Activated naive CD8-positive, alpha-beta T cell treated with anti-CD3 and anti-CD28 coated beads, Interleukin-2, amount 10 ng/mL, durations not matched to agents 7 days and 5 days (primary cell): ENCODE measurements at regions not wholly inside any gene's neighbourhood (a gene's known extent, or its start where the extent isn't known, plus 50 kb on each side); places are given as distances from the start of the nearest gene placed in this dataset.

Experiments
- ATAC-seq: fragments of 150-1000 bp; cut with Tn5 transposase; one replicate; pipeline ENCODE4 v1.10.0; 2021; ENCODE audit warnings: low read depth, moderate library complexity
- POLR2A ChIA-PET: fragments of 350-600 bp; sonication (Branson Sonifier 250); formaldehyde crosslinking; loops from one replicate; lab custom pipeline; 2021; ENCODE audit warnings: antibody characterized with exemption; lab: Charles Lee
- DNase-seq: peaks from one replicate; pipeline ENCODE4 v3.0.0; 2021
- H3K27ac Mint-ChIP-seq: one replicate; pipeline ENCODE4 v1.8.0; 2022; ENCODE audit warnings: mild to moderate bottlenecking, mixed read lengths
- H3K27me3 Mint-ChIP-seq: one replicate; pipeline ENCODE4 v1.8.0; 2022; ENCODE audit warnings: mild to moderate bottlenecking, moderate library complexity, mixed read lengths
- H3K36me3 Mint-ChIP-seq: one replicate; pipeline ENCODE4 v1.8.0; 2021; ENCODE audit warnings: mild to moderate bottlenecking, mixed read lengths
- H3K4me1 Mint-ChIP-seq: one replicate; pipeline ENCODE4 v1.8.0; 2021; ENCODE audit warnings: mixed read lengths
- H3K4me3 Mint-ChIP-seq: one replicate; pipeline ENCODE4 v1.8.0; 2022; ENCODE audit warnings: mild to moderate bottlenecking, moderate library complexity, mixed read lengths
- H3K9me3 Mint-ChIP-seq: one replicate; pipeline ENCODE4 v1.8.0; 2021; ENCODE audit warnings: mixed read lengths

- ATAC-seq, result no peak
- no peak overlapping the region for H3K4me3 Mint-ChIP-seq
- peaks cover 4% of the 10 kb centered on the region for H3K27me3 Mint-ChIP-seq
- H3K27ac Mint-ChIP-seq, result no peak overlapping the region
- POLR2A ChIA-PET, result no interaction called here
- peaks cover 6% of the 10 kb centered on the region for H3K4me1 Mint-ChIP-seq
- no peak for DNase-seq
- H3K9me3 Mint-ChIP-seq, result no peaks in the 10 kb centered on the region
- no peaks in the 10 kb centered on the region for H3K36me3 Mint-ChIP-seq
These were observed 78.0 kb upstream of the MDM1 start for GRCh38 chr12:68410018-68410660.

GRCh38 chr12:68411371-68411770 is 79.2 kb upstream of the MDM1 start:
- Mint-ChIP-seq H3K4me3 (no peak overlapping the region), H3K27me3 (no peaks in the 10 kb centered on the region), H3K36me3 (no peaks in the 10 kb centered on the region), H3K9me3 (no peaks in the 10 kb centered on the region), H3K4me1 (peaks cover 4% of the 10 kb centered on the region), H3K27ac (no peak overlapping the region)
- ATAC-seq, result no peak
- POLR2A ChIA-PET, result no interaction called here
- DNase-seq, result no peak

GRCh38 chr12:68414988-68415387 is 82.8 kb upstream of the MDM1 start:
- H3K4me3 Mint-ChIP-seq, result no peak overlapping the region
- H3K27ac Mint-ChIP-seq, result no peak overlapping the region
- no peaks in the 10 kb centered on the region for H3K36me3 Mint-ChIP-seq
- no peaks in the 10 kb centered on the region for H3K27me3 Mint-ChIP-seq
- H3K9me3 Mint-ChIP-seq, result no peaks in the 10 kb centered on the region
- POLR2A ChIA-PET, result no interaction called here
- ATAC-seq, result no peak
- H3K4me1 Mint-ChIP-seq, result peaks cover 8% of the 10 kb centered on the region
- DNase-seq, result no peak

- no peak overlapping the region for H3K4me3 Mint-ChIP-seq
- POLR2A ChIA-PET, result no interaction called here
These were observed 84.2 kb upstream of the MDM1 start for GRCh38 chr12:68416350-68416749.

GRCh38 chr12:68416826-68417225 is 84.7 kb upstream of the MDM1 start:
- DNase-seq, result no peak
- H3K27me3 Mint-ChIP-seq, result no peaks in the 10 kb centered on the region
- POLR2A ChIA-PET, result no interaction called here
- H3K27ac Mint-ChIP-seq, result no peak overlapping the region
- ATAC-seq, result no peak
- no peak overlapping the region for H3K4me3 Mint-ChIP-seq
- H3K9me3 Mint-ChIP-seq, result no peaks in the 10 kb centered on the region
- no peaks in the 10 kb centered on the region for H3K36me3 Mint-ChIP-seq
- peaks cover 6% of the 10 kb centered on the region for H3K4me1 Mint-ChIP-seq

More at GRCh38 chr12:68416350-68416749, 84.2 kb upstream of the MDM1 start:
- no peak for DNase-seq
- no peak for ATAC-seq
- H3K9me3 Mint-ChIP-seq, result no peaks in the 10 kb centered on the region
- H3K27ac Mint-ChIP-seq, result no peak overlapping the region
- H3K36me3 Mint-ChIP-seq, result no peaks in the 10 kb centered on the region
- H3K27me3 Mint-ChIP-seq, result no peaks in the 10 kb centered on the region
- H3K4me1 Mint-ChIP-seq, result peaks cover 6% of the 10 kb centered on the region

GRCh38 chr12:68418137-68418460 is 85.9 kb upstream of the MDM1 start:
- no peak for ATAC-seq
- Mint-ChIP-seq H3K9me3 (no peaks in the 10 kb centered on the region), H3K27ac (no peak overlapping the region), H3K4me1 (peaks cover 9% of the 10 kb centered on the region), H3K4me3 (no peak overlapping the region), H3K36me3 (no peaks in the 10 kb centered on the region), H3K27me3 (no peaks in the 10 kb centered on the region)
- no peak for DNase-seq
- POLR2A ChIA-PET, result no interaction called here

- no peak overlapping the region for H3K4me3 Mint-ChIP-seq
These were observed 88.3 kb upstream of the MDM1 start for GRCh38 chr12:68420225-68421010.

GRCh38 chr12:68422159-68422558 is 90.0 kb upstream of the MDM1 start:
- DNase-seq, result no peak
- Mint-ChIP-seq H3K4me1 (peaks cover 9% of the 10 kb centered on the region), H3K27ac (peak overlapping the region; percentile 19), H3K27me3 (no peaks in the 10 kb centered on the region), H3K4me3 (no peak overlapping the region), H3K36me3 (no peaks in the 10 kb centered on the region), H3K9me3 (no peaks in the 10 kb centered on the region)
- ATAC-seq, result no peak
- POLR2A ChIA-PET, result no interaction called here

More at GRCh38 chr12:68420225-68421010, 88.3 kb upstream of the MDM1 start:
- Mint-ChIP-seq H3K4me1 (peaks cover 9% of the 10 kb centered on the region), H3K27me3 (no peaks in the 10 kb centered on the region), H3K36me3 (no peaks in the 10 kb centered on the region), H3K9me3 (no peaks in the 10 kb centered on the region), H3K27ac (no peak overlapping the region)
- ATAC-seq (no peak), DNase-seq (no peak)
- POLR2A ChIA-PET, result no interaction called here

GRCh38 chr12:68422956-68423574 is 90.9 kb upstream of the MDM1 start:
- Mint-ChIP-seq H3K27ac (no peak overlapping the region), H3K4me1 (peaks cover 3% of the 10 kb centered on the region)
- no peak for ATAC-seq

GRCh38 chr12:68425998-68426397 is 93.8 kb upstream of the MDM1 start:
- POLR2A ChIA-PET, result no interaction called here
- DNase-seq (no peak), ATAC-seq (no peak)
- Mint-ChIP-seq H3K4me3 (no peak overlapping the region), H3K9me3 (no peaks in the 10 kb centered on the region), H3K27ac (no peak overlapping the region), H3K4me1 (peaks cover 3% of the 10 kb centered on the region), H3K36me3 (no peaks in the 10 kb centered on the region), H3K27me3 (no peaks in the 10 kb centered on the region)

More at GRCh38 chr12:68422956-68423574, 90.9 kb upstream of the MDM1 start:
- H3K4me3 Mint-ChIP-seq, result no peak overlapping the region
- no peaks in the 10 kb centered on the region for H3K9me3 Mint-ChIP-seq
- no peak for DNase-seq
- no peaks in the 10 kb centered on the region for H3K27me3 Mint-ChIP-seq
- POLR2A ChIA-PET, result no interaction called here
- no peaks in the 10 kb centered on the region for H3K36me3 Mint-ChIP-seq

- no peak overlapping the region for H3K27ac Mint-ChIP-seq
- no peak for ATAC-seq
- no peaks in the 10 kb centered on the region for H3K9me3 Mint-ChIP-seq
- POLR2A ChIA-PET, result no interaction called here
- DNase-seq, result no peak
- no peak overlapping the region for H3K4me3 Mint-ChIP-seq
- H3K27me3 Mint-ChIP-seq, result no peaks in the 10 kb centered on the region
- peaks cover 2% of the 10 kb centered on the region for H3K36me3 Mint-ChIP-seq
- peaks cover 2% of the 10 kb centered on the region for H3K4me1 Mint-ChIP-seq
These were observed 96.0 kb upstream of the MDM1 start for GRCh38 chr12:68428211-68428610.

GRCh38 chr12:68428724-68429501 is 96.8 kb upstream of the MDM1 start:
- H3K27me3 Mint-ChIP-seq, result no peaks in the 10 kb centered on the region
- no peak overlapping the region for H3K27ac Mint-ChIP-seq
- H3K36me3 Mint-ChIP-seq, result peaks cover 2% of the 10 kb centered on the region
- DNase-seq (no peak), ATAC-seq (no peak)
- POLR2A ChIA-PET, result no interaction called here
- peaks cover 2% of the 10 kb centered on the region for H3K4me1 Mint-ChIP-seq
- H3K4me3 Mint-ChIP-seq, result no peak overlapping the region
- H3K9me3 Mint-ChIP-seq, result peaks cover 2% of the 10 kb centered on the region

- Mint-ChIP-seq H3K9me3 (peaks cover 2% of the 10 kb centered on the region), H3K27ac (no peak overlapping the region)
These were observed 97.5 kb upstream of the MDM1 start for GRCh38 chr12:68429696-68430095.

More at GRCh38 chr12:68429696-68430095, 97.5 kb upstream of the MDM1 start:
- DNase-seq (no peak), ATAC-seq (no peak)
- Mint-ChIP-seq H3K36me3 (peaks cover 5% of the 10 kb centered on the region), H3K4me3 (no peak overlapping the region), H3K4me1 (peaks cover 2% of the 10 kb centered on the region), H3K27me3 (no peaks in the 10 kb centered on the region)
- POLR2A ChIA-PET, result no interaction called here
